ENCODE measurements at regions not wholly inside any gene's neighbourhood (a gene's known extent, or its start where the extent isn't known, plus 50 kb on each side); places are given as distances from the start of the nearest gene placed in this dataset.

GRCh38 chr4:128519163-128519830 is 231.7 kb upstream of the PGRMC2 start:
- ChIA-PET CTCF (no interaction called here), POLR2A (no interaction called here)
- Histone ChIP-seq H3K27ac (ENCODE audit: extremely low read depth, low read depth, low read length) (no peak overlapping the region), H3K4me3 (ENCODE audit: low read depth, low read length) (no peak overlapping the region), H3K9me3 (ENCODE audit: control insufficient read depth, insufficient read depth, low read depth, low read length) (no peaks in the 10 kb centered on the region), H3K4me1 (ENCODE audit: control insufficient read depth, insufficient read depth, low read length) (no peaks in the 10 kb centered on the region), H3K36me3 (ENCODE audit: control insufficient read depth in 2 of 2, insufficient read depth in 1 of 2, low read length in 2 of 2) (no peaks in the 10 kb centered on the region)
- TF ChIP-seq SP2 (tag by site-specific recombination; IDR thresholded peaks at IDR 0.05): no peak
- no peak for TF ChIP-seq FEZF1 (tag by site-specific recombination; IDR thresholded peaks at IDR 0.05)
- no peak for TF ChIP-seq ZSCAN30 (tag by site-specific recombination; IDR thresholded peaks at IDR 0.05)
- TF ChIP-seq MEIS1 (CRISPR knock-in tag; IDR thresholded peaks at IDR 0.05; ENCODE audit: borderline replicate concordance): no peak
- peak; percentile 72 for TF ChIP-seq ZNF449 (tag by site-specific recombination; IDR thresholded peaks at IDR 0.05)
- no peak for TF ChIP-seq ZNF24 (tag by site-specific recombination; IDR thresholded peaks at IDR 0.05)

GRCh38 chr4:128517739-128518510 is 230.3 kb upstream of the PGRMC2 start:
- no peak overlapping the region for H3K4me3 ChIP-seq (ENCODE audit: low read depth, low read length)
- POLR2A ChIA-PET: interaction anchor here (2.1 kb wide), 1 partner anchor 11 kb away, joined by 5 read pairs; no protein-coding TSS in a partner anchor
- H3K27ac ChIP-seq (ENCODE audit: extremely low read depth, low read depth, low read length): no peak overlapping the region
- CTCF ChIA-PET: interaction anchor here (0.6 to 0.8 kb wide), 2 partner anchors 64 to 229 kb away, joined by 3 read pairs; no protein-coding TSS in a partner anchor
- no peaks in the 10 kb centered on the region for H3K36me3 ChIP-seq (ENCODE audit: control insufficient read depth in 2 of 2, insufficient read depth in 1 of 2, low read length in 2 of 2)
- no peaks in the 10 kb centered on the region for H3K4me1 ChIP-seq (ENCODE audit: control insufficient read depth, insufficient read depth, low read length)
- no peaks in the 10 kb centered on the region for H3K9me3 ChIP-seq (ENCODE audit: control insufficient read depth, insufficient read depth, low read depth, low read length)
- TF ChIP-seq ZNF114 (tag by site-specific recombination; IDR thresholded peaks at IDR 0.05): no peak
- no peak for TF ChIP-seq MEIS1 (CRISPR knock-in tag; IDR thresholded peaks at IDR 0.05; ENCODE audit: borderline replicate concordance)
- peak; percentile 41; the same call in 1 of the 2 replicates for TF ChIP-seq SP7 (tag by site-specific recombination; IDR thresholded peaks at IDR 0.05)
- TF ChIP-seq ZNF133 (tag by site-specific recombination; IDR thresholded peaks at IDR 0.05): no peak
- TF ChIP-seq ZNF791 (tag by site-specific recombination; IDR thresholded peaks at IDR 0.05): no peak
- no peak for TF ChIP-seq TCF7L2 (IDR thresholded peaks at IDR 0.05; ENCODE audit: borderline replicate concordance, low read depth, low read length)
- no peak for TF ChIP-seq ZNF37A (tag by site-specific recombination; IDR thresholded peaks at IDR 0.05)
- no peak for TF ChIP-seq ZBTB17 (tag by site-specific recombination; IDR thresholded peaks at IDR 0.05)
- no peak for TF ChIP-seq ZNF76 (tag by site-specific recombination; IDR thresholded peaks at IDR 0.05; ENCODE audit: borderline replicate concordance, low read depth)
- TF ChIP-seq ZNF202 (tag by site-specific recombination; IDR thresholded peaks at IDR 0.05; ENCODE audit: borderline replicate concordance): no peak
- TF ChIP-seq ZBTB8A (tag by site-specific recombination; IDR thresholded peaks at IDR 0.05): peak; percentile 37; the same call in 1 of the 2 replicates
- peak; percentile 30 for TF ChIP-seq ZNF366 (tag by site-specific recombination; conservative IDR thresholded peaks at IDR 0.05)
- TF ChIP-seq HOXD13 (CRISPR knock-in tag; IDR thresholded peaks at IDR 0.05; ENCODE audit: borderline replicate concordance): no peak
- TF ChIP-seq ZNF488 (tag by site-specific recombination; IDR thresholded peaks at IDR 0.05): no peak
- peak; percentile 89 for TF ChIP-seq ZIC2 (tag by site-specific recombination; IDR thresholded peaks at IDR 0.05)
- 0 out of 2 replicates have a peak, but pooled peaks have one; percentile 17 for TF ChIP-seq ZNF335 (tag by site-specific recombination; conservative IDR thresholded peaks at IDR 0.05)
- no peak for TF ChIP-seq ATF2 (tag by site-specific recombination; IDR thresholded peaks at IDR 0.05; ENCODE audit: low read depth)
- no peak for TF ChIP-seq ZFP41 (tag by site-specific recombination; IDR thresholded peaks at IDR 0.05; ENCODE audit: borderline replicate concordance)
- TF ChIP-seq IKZF3 (tag by site-specific recombination; IDR thresholded peaks at IDR 0.05): 0 out of 2 replicates have a peak, but pooled peaks have one; percentile 36
- TF ChIP-seq ZNF548 (tag by site-specific recombination; IDR thresholded peaks at IDR 0.05): no peak
- no peak for TF ChIP-seq ZNF645 (tag by site-specific recombination; IDR thresholded peaks at IDR 0.05)
- TF ChIP-seq FEZF1 (tag by site-specific recombination; IDR thresholded peaks at IDR 0.05): 0 out of 2 replicates have a peak, but pooled peaks have one; percentile 7
- no peak for TF ChIP-seq PATZ1 (tag by site-specific recombination; IDR thresholded peaks at IDR 0.05)

Measured in HEK293 (cell line).